ENCODE measurements at regions not wholly inside any gene's neighbourhood (a gene's known extent, or its start where the extent isn't known, plus 50 kb on each side); places are given as distances from the start of the nearest gene placed in this dataset.
"Not testable (repeated sequence)": the region's sequence is repeated elsewhere in the genome, so short reads cannot be mapped to it uniquely, and the experiment has no call there.

DNA sequence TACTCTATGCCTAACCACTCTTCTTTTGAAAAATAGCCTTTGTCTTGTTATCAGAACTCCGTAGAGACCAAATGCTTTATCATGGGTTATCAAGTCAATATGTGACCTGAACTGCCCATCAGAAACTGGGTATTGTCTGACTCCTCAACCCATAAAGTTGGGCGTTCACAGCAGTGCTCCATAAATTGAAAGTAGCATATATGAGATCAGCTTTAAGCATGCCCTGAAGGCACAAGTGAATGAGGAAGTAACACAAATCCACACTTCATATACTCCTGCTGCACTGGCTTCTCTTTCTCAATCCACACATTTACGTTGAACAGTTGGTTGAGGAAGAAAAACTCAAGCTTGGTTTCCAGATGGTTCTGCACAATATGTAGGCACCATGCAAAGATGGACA is 1106.0 kb downstream of the STIM2 start:
- Histone ChIP-seq H3K4me1 (no peaks in the 10 kb centered on the region), H3K27me3 (no peaks in the 10 kb centered on the region), H3K36me3 (no peaks in the 10 kb centered on the region), H3K9me3 (no peaks in the 10 kb centered on the region), H3K4me3 (no peak overlapping the region), H3K27ac (no peak overlapping the region)
- 84 to 85% methylated on average over 3 of the region's 3 CpGs for WGBS, 2 donors
- TF ChIP-seq, protein P1, sequence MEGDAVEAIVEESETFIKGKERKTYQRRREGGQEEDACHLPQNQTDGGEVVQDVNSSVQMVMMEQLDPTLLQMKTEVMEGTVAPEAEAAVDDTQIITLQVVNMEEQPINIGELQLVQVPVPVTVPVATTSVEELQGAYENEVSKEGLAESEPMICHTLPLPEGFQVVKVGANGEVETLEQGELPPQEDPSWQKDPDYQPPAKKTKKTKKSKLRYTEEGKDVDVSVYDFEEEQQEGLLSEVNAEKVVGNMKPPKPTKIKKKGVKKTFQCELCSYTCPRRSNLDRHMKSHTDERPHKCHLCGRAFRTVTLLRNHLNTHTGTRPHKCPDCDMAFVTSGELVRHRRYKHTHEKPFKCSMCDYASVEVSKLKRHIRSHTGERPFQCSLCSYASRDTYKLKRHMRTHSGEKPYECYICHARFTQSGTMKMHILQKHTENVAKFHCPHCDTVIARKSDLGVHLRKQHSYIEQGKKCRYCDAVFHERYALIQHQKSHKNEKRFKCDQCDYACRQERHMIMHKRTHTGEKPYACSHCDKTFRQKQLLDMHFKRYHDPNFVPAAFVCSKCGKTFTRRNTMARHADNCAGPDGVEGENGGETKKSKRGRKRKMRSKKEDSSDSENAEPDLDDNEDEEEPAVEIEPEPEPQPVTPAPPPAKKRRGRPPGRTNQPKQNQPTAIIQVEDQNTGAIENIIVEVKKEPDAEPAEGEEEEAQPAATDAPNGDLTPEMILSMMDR (IDR thresholded peaks at IDR 0.05), result no peak
- TF ChIP-seq POLR2A (IDR thresholded peaks at IDR 0.05), result no peak
- no peak for DNase-seq (ENCODE audit: low spot score in 2 of 2)

DNA sequence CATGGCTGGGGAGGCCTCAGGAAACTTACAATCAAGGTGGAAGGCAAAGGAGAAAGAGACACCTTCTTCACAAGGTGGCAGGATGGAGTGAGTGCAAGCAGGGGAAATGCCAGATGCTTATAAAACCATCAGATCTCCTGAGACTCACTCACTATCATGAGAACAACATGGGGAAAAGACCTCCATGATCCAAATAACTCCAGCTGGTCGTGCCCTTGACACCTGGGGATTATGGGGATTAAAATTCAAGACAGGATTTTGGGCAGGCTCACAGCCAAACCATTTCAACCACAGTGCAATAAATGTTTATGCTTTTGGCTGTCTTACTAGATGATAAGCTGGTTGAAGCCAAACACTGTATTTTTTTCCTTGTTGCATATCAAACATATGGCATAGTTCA is 1112.4 kb downstream of the STIM2 start:
- Histone ChIP-seq H3K27me3 (no peaks in the 10 kb centered on the region), H3K9me3 (no peaks in the 10 kb centered on the region), H3K4me1 (no peaks in the 10 kb centered on the region), H3K27ac (no peak overlapping the region), H3K36me3 (no peaks in the 10 kb centered on the region), H3K4me3 (no peak overlapping the region)
- 59 to 72% methylated on average over 1 of the region's 1 CpG for WGBS, 2 donors
- no peak for DNase-seq (ENCODE audit: low spot score in 2 of 2)
- TF ChIP-seq EP300 (IDR thresholded peaks at IDR 0.05) (no peak), POLR2A (IDR thresholded peaks at IDR 0.05) (no peak)
- TF ChIP-seq, protein P1 (IDR thresholded peaks at IDR 0.05), result no peak

GRCh38 chr4:27973700-27974099 is 1113.1 kb downstream of the STIM2 start:
- no peak for DNase-seq (ENCODE audit: low spot score in 2 of 2)
- no peaks in the 10 kb centered on the region for H3K4me1 ChIP-seq
- H3K36me3 ChIP-seq, result no peaks in the 10 kb centered on the region
- TF ChIP-seq POLR2A (IDR thresholded peaks at IDR 0.05), result no peak
- 35 to 42% methylated on average over 1 of the region's 1 CpG for WGBS, 2 donors
- no peaks in the 10 kb centered on the region for H3K9me3 ChIP-seq
- H3K27ac ChIP-seq, result no peak overlapping the region
- no peaks in the 10 kb centered on the region for H3K27me3 ChIP-seq
- no peak overlapping the region for H3K4me3 ChIP-seq

DNA sequence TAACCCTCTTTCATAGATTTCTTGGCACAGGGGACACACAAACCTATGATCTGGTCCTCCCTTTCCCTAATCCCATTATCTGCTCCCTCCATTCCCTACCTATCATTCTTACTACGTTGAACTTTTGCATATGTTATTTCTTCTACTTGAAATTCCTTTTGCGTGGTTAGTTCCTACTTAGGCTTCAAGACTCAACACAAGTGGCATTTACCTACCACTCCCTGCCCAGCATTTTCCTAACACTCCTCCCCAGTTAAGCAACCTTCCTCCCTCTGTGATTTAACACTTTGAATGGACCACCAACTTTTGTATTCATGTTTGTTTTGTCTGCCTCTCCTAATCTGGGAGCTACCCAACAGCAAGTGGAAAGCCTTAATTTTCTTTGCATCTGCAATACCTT is 1113.7 kb downstream of the STIM2 start:
- no peak overlapping the region for H3K4me3 ChIP-seq
- TF ChIP-seq, protein P1 (IDR thresholded peaks at IDR 0.05), result no peak
- no peak for TF ChIP-seq EP300 (IDR thresholded peaks at IDR 0.05)
- TF ChIP-seq POLR2A (IDR thresholded peaks at IDR 0.05), result no peak
- H3K36me3 ChIP-seq, result no peaks in the 10 kb centered on the region
- no peaks in the 10 kb centered on the region for H3K4me1 ChIP-seq
- no peaks in the 10 kb centered on the region for H3K27me3 ChIP-seq
- 78 to 88% methylated on average over 2 of the region's 2 CpGs for WGBS, 2 donors
- DNase-seq (ENCODE audit: low spot score in 2 of 2), result no peak
- no peak overlapping the region for H3K27ac ChIP-seq
- no peaks in the 10 kb centered on the region for H3K9me3 ChIP-seq

GRCh38 chr4:27974881-27975280 is 1114.2 kb downstream of the STIM2 start:
- DNase-seq (ENCODE audit: low spot score in 2 of 2); H3K27me3 ChIP-seq: not testable (repeated sequence)
- WGBS, 2 donors, result 83 to 86% methylated on average over 3 of the region's 3 CpGs

GRCh38 chr4:27978427-27979109 is 1117.9 kb downstream of the STIM2 start:
- H3K27me3 ChIP-seq; H3K9me3 ChIP-seq; H3K4me1 ChIP-seq; H3K4me3 ChIP-seq; H3K36me3 ChIP-seq; H3K27ac ChIP-seq; DNase-seq (ENCODE audit: low spot score in 2 of 2): not testable (repeated sequence)
- 99% methylated on average over 4 to 14 of the region's 22 CpGs for WGBS, 2 donors

More at GRCh38 chr4:27974881-27975280, 1114.2 kb downstream of the STIM2 start:
- not testable (repeated sequence) for H3K27ac ChIP-seq, H3K36me3 ChIP-seq, H3K9me3 ChIP-seq, H3K4me3 ChIP-seq, H3K4me1 ChIP-seq

- no peak for TF ChIP-seq EP300 (IDR thresholded peaks at IDR 0.05)
- no peak for TF ChIP-seq POLR2A (IDR thresholded peaks at IDR 0.05)
- TF ChIP-seq, protein P1 (IDR thresholded peaks at IDR 0.05), result no peak
- DNase-seq (ENCODE audit: low spot score in 2 of 2), result no peak
- Histone ChIP-seq H3K27me3 (no peaks in the 10 kb centered on the region), H3K36me3 (no peaks in the 10 kb centered on the region), H3K9me3 (no peaks in the 10 kb centered on the region), H3K27ac (no peak overlapping the region), H3K4me1 (no peaks in the 10 kb centered on the region), H3K4me3 (no peak overlapping the region)
- WGBS, 2 donors, result 89 to 91% methylated on average over 4 of the region's 4 CpGs
Observed at GRCh38 chr4:27985522-27985921, 1124.9 kb downstream of the STIM2 start.

Measured in tibial nerve (tissue), 4 donors.